HEK293 (cell line): ENCODE measurements at regions not wholly inside any gene's neighbourhood (a gene's known extent, or its start where the extent isn't known, plus 50 kb on each side); places are given as distances from the start of the nearest gene placed in this dataset.

Source experiments
- ATF2 ChIP-seq: fragments of 450-650 bp; formaldehyde crosslinking; IDR thresholded peaks from 2 replicates; pipeline ENCODE4 v1.5.1; 2016; ENCODE audit warnings: missing biosample characterization, missing genetic modification characterization, low read depth
- BCL11A ChIP-seq: fragments of 450-650 bp; formaldehyde crosslinking; IDR thresholded peaks from 2 replicates; pipeline ENCODE4 v1.5.1; 2016; ENCODE audit warnings: low read depth, missing biosample characterization, missing genetic modification characterization
- CTCF ChIP-seq: fragments of 450-650 bp; formaldehyde crosslinking; IDR thresholded peaks from 2 replicates; pipeline ENCODE4 v1.5.1; 2016; ENCODE audit warnings: missing biosample characterization, missing genetic modification characterization
- HIC1 ChIP-seq: fragments of 450-650 bp; formaldehyde crosslinking; IDR thresholded peaks from 2 replicates; pipeline ENCODE4 v1.5.1; 2016; ENCODE audit warnings: missing biosample characterization, missing genetic modification characterization
- SP2 ChIP-seq: fragments of 450-650 bp; formaldehyde crosslinking; IDR thresholded peaks from 2 replicates; pipeline ENCODE4 v1.5.1; 2016; ENCODE audit warnings: missing biosample characterization, missing genetic modification characterization
- ZBTB17 ChIP-seq: fragments of 450-650 bp; formaldehyde crosslinking; IDR thresholded peaks from 2 replicates; pipeline ENCODE4 v1.5.1; 2016; ENCODE audit warnings: missing biosample characterization, missing genetic modification characterization
- ZEB2 ChIP-seq: fragments of 450-650 bp; formaldehyde crosslinking; IDR thresholded peaks from 2 replicates; pipeline ENCODE4 v1.5.1; 2016; ENCODE audit warnings: missing biosample characterization, missing genetic modification characterization
- ZNF596 ChIP-seq: fragments of 450-650 bp; IDR thresholded peaks from 2 replicates; pipeline ENCODE4 v1.5.0; 2018; ENCODE audit warnings: missing biosample characterization, mild to moderate bottlenecking, missing genetic modification characterization, moderate library complexity
- ZNF792 ChIP-seq: fragments of 450-650 bp; formaldehyde crosslinking; IDR thresholded peaks from 2 replicates; pipeline ENCODE4 v1.5.1; 2016; ENCODE audit warnings: missing biosample characterization, missing genetic modification characterization
- TF ChIP-seq, protein P1 (sequence below): fragments of 450-650 bp; formaldehyde crosslinking; conservative IDR thresholded peaks from 2 replicates; pipeline ENCODE4 v1.5.1; 2016; ENCODE audit warnings: low read depth, missing biosample characterization, missing genetic modification characterization

- no peak for TF ChIP-seq ZNF596 (tag by site-specific recombination)
- TF ChIP-seq CTCF = no peak
- no peak for TF ChIP-seq BCL11A (tag by site-specific recombination)
- no peak for TF ChIP-seq ZNF792 (tag by site-specific recombination)
- TF ChIP-seq ATF2 (tag by site-specific recombination) = no peak
- no peak for TF ChIP-seq ZBTB17
- TF ChIP-seq, protein P1, sequence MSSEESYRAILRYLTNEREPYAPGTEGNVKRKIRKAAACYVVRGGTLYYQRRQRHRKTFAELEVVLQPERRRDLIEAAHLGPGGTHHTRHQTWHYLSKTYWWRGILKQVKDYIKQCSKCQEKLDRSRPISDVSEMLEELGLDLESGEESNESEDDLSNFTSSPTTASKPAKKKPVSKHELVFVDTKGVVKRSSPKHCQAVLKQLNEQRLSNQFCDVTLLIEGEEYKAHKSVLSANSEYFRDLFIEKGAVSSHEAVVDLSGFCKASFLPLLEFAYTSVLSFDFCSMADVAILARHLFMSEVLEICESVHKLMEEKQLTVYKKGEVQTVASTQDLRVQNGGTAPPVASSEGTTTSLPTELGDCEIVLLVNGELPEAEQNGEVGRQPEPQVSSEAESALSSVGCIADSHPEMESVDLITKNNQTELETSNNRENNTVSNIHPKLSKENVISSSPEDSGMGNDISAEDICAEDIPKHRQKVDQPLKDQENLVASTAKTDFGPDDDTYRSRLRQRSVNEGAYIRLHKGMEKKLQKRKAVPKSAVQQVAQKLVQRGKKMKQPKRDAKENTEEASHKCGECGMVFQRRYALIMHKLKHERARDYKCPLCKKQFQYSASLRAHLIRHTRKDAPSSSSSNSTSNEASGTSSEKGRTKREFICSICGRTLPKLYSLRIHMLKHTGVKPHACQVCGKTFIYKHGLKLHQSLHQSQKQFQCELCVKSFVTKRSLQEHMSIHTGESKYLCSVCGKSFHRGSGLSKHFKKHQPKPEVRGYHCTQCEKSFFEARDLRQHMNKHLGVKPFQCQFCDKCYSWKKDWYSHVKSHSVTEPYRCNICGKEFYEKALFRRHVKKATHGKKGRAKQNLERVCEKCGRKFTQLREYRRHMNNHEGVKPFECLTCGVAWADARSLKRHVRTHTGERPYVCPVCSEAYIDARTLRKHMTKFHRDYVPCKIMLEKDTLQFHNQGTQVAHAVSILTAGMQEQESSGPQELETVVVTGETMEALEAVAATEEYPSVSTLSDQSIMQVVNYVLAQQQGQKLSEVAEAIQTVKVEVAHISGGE (tag by site-specific recombination) = no peak
- TF ChIP-seq SP2 (tag by site-specific recombination) = no peak
- no peak for TF ChIP-seq HIC1 (tag by site-specific recombination)
- TF ChIP-seq ZEB2 (tag by site-specific recombination) = no peak
Observed at GRCh38 chr3:191136347-191136746, 62.7 kb upstream of the OSTN start.
